T-helper 1 cell treated with Interleukin-12 subunit alpha and Interleukin-12 subunit beta and Interleukin-4 antibody, amounts not matched to agents 30 μg/mL and 1 μg/mL, for 36 hours (primary cell): ENCODE measurements at regions not wholly inside any gene's neighbourhood (a gene's known extent, or its start where the extent isn't known, plus 50 kb on each side); places are given as distances from the start of the nearest gene placed in this dataset.

Experiments used
- H3K27ac Mint-ChIP-seq: one replicate; pipeline ENCODE4 v1.8.0; 2021; ENCODE audit warnings: mild to moderate bottlenecking, mixed read lengths
- H3K27me3 Mint-ChIP-seq: one replicate; pipeline ENCODE4 v1.8.0; 2021; ENCODE audit warnings: low read depth, mixed read lengths
- H3K36me3 Mint-ChIP-seq: one replicate; pipeline ENCODE4 v1.8.0; 2021; ENCODE audit warnings: low read depth, mixed read lengths
- H3K4me1 Mint-ChIP-seq: one replicate; pipeline ENCODE4 v1.8.0; 2021; ENCODE audit warnings: low read depth, mixed read lengths
- H3K4me3 Mint-ChIP-seq: one replicate; pipeline ENCODE4 v1.8.0; 2021; ENCODE audit warnings: mild to moderate bottlenecking, moderate library complexity, mixed read lengths
- H3K9me3 Mint-ChIP-seq: one replicate; pipeline ENCODE4 v1.8.0; 2021; ENCODE audit warnings: mixed read lengths

DNA sequence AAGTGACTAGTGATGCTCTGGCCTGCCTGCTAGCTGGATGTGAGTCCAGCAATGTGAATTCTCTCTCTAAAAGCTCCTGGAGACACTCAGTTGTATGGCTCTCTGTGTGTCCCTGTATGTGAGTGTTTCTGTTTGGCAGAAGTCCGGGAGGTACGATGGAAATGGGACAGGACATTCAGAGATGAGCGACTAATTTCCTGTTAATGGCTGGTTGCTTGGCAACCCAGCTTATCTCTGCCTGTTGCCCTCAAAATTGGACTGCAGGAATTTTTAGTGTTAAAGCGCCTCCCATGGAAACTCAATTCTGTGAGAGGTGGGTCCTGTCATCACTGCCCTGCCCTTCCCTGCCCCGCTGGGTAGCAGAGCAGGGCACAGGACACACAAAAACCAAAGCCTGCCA is 136.8 kb upstream of the LRFN2 start:
- no peak overlapping the region for H3K4me3 Mint-ChIP-seq
- H3K9me3 Mint-ChIP-seq: no peaks in the 10 kb centered on the region
- no peaks in the 10 kb centered on the region for H3K36me3 Mint-ChIP-seq
- H3K4me1 Mint-ChIP-seq: peaks cover 14% of the 10 kb centered on the region
- H3K27me3 Mint-ChIP-seq: no peaks in the 10 kb centered on the region
- H3K27ac Mint-ChIP-seq: no peak overlapping the region

DNA sequence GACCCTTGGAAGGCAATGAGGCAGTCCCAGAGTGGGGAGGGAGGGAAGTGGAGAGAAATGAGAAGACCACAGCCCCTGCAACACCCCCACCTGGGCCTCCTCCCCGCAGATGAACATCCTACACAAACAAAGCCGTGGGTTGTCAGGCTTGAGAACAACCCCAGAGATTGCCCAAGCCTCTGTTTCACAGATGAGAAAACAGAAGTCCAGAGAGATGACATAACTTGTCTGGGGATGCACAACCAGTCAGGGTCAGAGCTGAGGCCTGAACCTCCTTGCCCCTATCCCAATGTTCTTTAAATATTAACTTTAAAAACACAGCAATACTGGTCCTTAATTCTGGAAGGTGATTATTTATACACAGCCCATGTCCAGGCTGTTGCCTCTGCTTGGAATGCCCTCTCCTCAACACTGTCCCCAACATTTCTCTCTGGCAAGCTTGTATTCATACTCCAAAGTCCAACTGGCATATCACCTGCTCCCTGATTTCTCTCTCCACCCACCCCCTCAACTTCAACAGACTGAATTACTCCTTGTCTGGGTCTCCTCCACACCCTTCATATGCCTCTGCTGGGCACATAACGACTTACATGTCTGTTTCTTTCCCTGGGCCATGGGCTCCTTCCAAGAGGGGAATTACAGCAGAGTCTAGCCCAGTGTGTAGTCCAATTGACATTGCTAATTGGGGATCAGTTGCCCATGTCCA is 135.5 kb upstream of the LRFN2 start:
- no peak overlapping the region for H3K4me3 Mint-ChIP-seq
- no peaks in the 10 kb centered on the region for H3K9me3 Mint-ChIP-seq
- H3K4me1 Mint-ChIP-seq: peaks cover 14% of the 10 kb centered on the region
- H3K27me3 Mint-ChIP-seq: no peaks in the 10 kb centered on the region
- H3K27ac Mint-ChIP-seq: no peak overlapping the region
- H3K36me3 Mint-ChIP-seq: no peaks in the 10 kb centered on the region

DNA sequence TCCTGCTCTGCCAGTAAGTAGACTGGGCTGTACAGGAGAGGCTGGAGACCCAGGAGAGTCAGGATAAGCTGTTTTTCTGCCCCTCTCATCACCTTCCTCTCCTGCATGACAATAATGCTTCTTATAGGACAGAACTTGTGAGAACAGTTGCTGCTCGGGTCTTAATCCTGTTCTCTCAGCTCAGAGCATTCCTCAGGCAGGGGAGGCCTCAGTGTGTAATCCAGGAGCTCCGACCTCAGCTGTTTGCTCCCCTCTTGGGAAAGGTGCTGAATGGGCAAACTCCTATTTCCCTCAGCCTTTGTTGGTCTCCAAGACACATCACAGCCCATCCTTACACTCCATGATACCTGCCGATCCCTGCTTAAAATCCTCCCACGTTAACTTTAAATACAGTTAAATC is 134.9 kb upstream of the LRFN2 start:
- Mint-ChIP-seq H3K27ac (no peak overlapping the region), H3K36me3 (no peaks in the 10 kb centered on the region)

DNA sequence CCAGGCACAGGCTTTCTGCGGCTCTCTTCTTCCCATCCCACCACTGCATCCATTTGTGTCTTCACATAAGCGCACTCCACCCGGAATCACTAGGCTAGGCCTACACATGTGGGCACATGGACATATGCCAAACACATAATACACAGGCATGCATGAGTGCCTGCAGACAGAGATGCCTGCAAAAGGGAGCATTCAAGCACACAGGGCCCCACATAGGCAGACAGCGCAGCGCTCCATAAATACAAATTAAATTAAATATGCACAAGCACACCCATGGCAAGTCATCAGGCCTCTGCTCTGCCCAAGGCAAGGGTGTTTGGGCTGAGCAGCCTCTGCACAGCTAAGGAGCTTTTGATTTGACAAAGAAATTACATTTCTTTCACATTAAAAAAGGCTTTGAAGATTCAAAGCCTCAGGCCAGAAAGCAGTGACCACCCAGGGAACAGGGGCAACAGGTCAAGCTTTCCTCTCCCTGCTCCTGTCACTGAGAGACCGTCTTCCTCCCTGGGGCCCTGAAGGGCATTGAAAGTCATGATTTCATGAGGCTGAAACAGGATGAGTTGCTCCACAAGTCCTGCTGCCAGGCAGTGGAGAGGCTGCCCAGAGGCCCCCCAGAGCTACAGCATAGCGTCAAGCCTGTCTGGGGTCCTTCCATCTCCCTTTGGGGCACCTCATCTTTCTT is 134.2 kb upstream of the LRFN2 start:
- H3K4me1 Mint-ChIP-seq: peaks cover 14% of the 10 kb centered on the region
- no peaks in the 10 kb centered on the region for H3K9me3 Mint-ChIP-seq
- H3K27ac Mint-ChIP-seq: no peak overlapping the region
- peaks cover 3% of the 10 kb centered on the region for H3K27me3 Mint-ChIP-seq
- H3K4me3 Mint-ChIP-seq: no peak overlapping the region
- no peaks in the 10 kb centered on the region for H3K36me3 Mint-ChIP-seq

More for the DNA sequence above, 134.9 kb upstream of the LRFN2 start:
- peaks cover 3% of the 10 kb centered on the region for H3K27me3 Mint-ChIP-seq
- peaks cover 14% of the 10 kb centered on the region for H3K4me1 Mint-ChIP-seq
- no peak overlapping the region for H3K4me3 Mint-ChIP-seq
- no peaks in the 10 kb centered on the region for H3K9me3 Mint-ChIP-seq

DNA sequence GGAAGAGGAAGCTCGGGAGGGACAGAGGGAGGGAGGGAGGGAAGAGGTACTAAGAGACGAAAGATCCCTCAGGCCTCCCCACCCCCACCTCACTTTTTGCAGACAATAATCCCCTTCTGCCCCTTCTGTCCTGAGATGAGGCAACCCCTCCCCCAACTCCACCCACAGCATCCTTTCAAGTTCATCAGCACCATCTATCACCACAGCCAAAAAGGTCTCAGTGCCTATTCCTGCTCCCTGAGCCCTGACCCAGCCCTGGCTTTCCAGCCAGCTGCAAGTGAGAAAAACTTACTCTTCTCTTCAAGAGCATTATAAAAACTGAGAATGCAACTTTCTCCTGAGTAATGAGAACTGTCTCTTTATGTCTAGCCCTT is 133.2 kb upstream of the LRFN2 start:
- Mint-ChIP-seq H3K4me1 (peaks cover 14% of the 10 kb centered on the region), H3K4me3 (no peak overlapping the region), H3K27me3 (peaks cover 8% of the 10 kb centered on the region), H3K9me3 (no peaks in the 10 kb centered on the region), H3K27ac (no peak overlapping the region), H3K36me3 (no peaks in the 10 kb centered on the region)

DNA sequence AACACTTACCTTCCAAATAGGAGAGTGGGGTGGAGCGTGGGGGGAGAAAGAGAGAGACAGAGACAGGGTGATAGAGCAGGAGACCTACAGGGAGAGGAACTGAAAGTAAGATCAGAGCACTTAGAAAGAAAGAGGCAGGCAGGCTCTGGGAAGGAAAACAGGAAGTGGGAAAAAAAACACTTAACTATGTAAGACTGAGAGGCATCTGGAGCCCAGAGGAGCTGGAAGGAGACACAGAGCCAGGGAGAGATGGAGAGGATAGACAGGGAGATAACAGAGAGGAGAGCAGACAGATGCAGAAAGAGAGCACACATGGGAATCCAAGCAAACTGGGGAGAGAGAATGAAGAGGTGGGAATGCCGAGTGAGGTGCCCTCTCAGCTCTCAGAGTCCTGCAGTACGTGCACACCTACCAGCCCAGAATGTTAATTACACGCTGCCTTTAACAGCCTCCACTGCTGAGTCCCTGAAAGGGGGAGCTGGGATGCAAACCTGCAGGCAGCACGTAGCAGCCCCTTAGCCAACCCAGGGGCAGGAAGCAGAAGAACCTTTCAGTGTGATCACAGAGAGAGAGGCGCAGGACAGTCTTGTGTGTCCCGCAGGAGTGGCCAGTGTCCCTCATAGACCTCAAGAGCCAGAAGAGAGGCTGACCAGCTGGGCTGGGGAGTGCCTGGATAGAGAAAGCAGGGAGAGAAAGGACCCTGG is 132.7 kb upstream of the LRFN2 start:
- Mint-ChIP-seq H3K27ac (peak overlapping the region; percentile 70), H3K27me3 (peaks cover 9% of the 10 kb centered on the region), H3K4me3 (peak overlapping the region; percentile 52), H3K9me3 (no peaks in the 10 kb centered on the region), H3K36me3 (no peaks in the 10 kb centered on the region), H3K4me1 (peaks cover 14% of the 10 kb centered on the region)

DNA sequence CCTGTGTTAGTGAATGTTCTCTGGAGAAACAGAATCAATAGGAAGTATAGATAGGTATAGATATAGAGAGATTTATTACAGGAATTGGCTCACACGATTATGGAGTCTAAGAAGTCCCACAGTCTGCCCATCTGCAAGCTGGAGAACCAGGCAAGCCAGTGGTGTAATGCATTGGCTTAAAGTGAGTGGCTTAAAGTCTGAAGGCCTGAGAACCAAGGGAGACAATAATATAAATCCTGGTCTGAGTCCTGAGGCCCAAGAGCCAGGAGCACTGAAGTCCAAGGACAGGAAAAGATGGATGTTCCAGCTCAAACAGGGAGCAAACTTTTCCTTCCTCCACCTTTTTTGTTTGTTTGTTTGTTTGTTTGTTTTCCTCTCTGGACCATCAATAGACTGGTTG is 131.2 kb upstream of the LRFN2 start:
- peaks cover 9% of the 10 kb centered on the region for H3K27me3 Mint-ChIP-seq
- H3K27ac Mint-ChIP-seq: no peak overlapping the region
- no peaks in the 10 kb centered on the region for H3K36me3 Mint-ChIP-seq
- peaks cover 14% of the 10 kb centered on the region for H3K4me1 Mint-ChIP-seq
- no peaks in the 10 kb centered on the region for H3K9me3 Mint-ChIP-seq
- H3K4me3 Mint-ChIP-seq: no peak overlapping the region

DNA sequence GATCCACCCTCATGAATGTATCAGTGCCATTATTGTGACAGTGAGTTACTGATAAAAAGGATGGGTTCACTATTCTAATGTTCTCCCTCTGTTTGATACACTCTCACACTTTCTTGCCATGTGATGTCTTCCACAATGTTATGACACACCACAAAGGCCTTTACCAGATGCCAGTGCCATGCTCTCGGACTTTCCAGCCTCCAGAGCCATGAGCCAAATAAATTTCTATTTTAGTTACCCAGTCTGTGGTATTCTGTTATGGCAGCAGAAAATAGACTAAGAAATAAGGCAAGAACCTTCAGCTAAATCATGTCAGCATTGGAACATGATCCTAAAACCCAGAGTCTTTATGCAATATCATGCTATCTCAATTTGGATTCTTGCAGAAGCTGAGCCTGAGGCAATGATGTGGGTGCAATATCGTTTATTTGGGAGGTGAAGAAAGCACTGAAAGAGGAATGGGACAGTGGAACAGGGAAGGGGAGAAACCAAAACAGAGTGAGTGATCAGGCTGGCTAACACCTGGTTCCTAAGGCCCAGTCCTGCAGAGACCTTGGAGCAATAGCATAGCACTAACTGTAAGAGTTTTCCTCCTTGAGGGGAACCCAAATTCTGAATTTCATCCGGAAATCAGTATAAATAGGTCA is 130.4 kb upstream of the LRFN2 start:
- Mint-ChIP-seq H3K4me1 (peaks cover 14% of the 10 kb centered on the region), H3K4me3 (no peak overlapping the region), H3K36me3 (no peaks in the 10 kb centered on the region)

DNA sequence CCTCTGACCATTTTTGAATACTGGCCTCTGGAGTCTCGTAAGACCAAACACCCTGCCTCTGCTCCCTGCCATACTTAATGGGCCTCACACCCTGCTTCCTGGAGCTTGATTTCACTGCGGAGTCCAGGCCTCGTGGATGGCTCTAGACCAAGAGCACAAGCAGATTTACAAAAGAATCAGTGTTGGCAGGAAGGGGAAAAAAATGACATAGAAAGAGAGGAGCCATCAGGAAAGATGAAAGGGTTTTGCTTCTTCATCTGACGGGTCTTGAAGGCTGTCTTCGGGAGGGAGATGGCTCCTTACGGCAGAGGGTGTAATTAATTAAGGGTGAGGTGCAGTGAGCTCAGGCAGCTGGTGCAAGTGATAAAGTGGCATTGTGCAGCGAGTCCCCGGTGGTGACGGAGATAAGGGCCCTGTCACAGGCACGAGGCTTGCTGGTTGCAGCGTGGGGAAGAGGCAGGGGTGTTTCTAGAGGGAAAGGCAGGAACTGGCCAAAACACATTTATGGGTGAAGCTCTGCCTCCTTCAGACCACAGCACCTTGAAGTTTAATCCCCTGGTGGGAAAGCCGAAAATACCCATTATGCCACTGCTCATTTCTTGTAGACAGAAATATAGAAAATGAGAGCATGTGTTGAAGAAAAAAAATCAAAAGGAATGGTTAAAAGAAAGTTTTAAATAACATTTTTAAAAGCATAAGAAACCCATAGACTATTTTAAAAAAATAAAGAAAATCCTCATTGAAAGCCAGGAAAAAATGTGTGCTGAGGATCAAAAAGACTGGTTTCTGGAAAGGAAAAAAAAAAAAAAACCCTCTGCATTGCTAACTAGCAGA is 128.6 kb upstream of the LRFN2 start:
- no peaks in the 10 kb centered on the region for H3K9me3 Mint-ChIP-seq

More for the DNA sequence above, 130.4 kb upstream of the LRFN2 start:
- Mint-ChIP-seq H3K27me3 (peaks cover 9% of the 10 kb centered on the region), H3K27ac (no peak overlapping the region), H3K9me3 (no peaks in the 10 kb centered on the region)

DNA sequence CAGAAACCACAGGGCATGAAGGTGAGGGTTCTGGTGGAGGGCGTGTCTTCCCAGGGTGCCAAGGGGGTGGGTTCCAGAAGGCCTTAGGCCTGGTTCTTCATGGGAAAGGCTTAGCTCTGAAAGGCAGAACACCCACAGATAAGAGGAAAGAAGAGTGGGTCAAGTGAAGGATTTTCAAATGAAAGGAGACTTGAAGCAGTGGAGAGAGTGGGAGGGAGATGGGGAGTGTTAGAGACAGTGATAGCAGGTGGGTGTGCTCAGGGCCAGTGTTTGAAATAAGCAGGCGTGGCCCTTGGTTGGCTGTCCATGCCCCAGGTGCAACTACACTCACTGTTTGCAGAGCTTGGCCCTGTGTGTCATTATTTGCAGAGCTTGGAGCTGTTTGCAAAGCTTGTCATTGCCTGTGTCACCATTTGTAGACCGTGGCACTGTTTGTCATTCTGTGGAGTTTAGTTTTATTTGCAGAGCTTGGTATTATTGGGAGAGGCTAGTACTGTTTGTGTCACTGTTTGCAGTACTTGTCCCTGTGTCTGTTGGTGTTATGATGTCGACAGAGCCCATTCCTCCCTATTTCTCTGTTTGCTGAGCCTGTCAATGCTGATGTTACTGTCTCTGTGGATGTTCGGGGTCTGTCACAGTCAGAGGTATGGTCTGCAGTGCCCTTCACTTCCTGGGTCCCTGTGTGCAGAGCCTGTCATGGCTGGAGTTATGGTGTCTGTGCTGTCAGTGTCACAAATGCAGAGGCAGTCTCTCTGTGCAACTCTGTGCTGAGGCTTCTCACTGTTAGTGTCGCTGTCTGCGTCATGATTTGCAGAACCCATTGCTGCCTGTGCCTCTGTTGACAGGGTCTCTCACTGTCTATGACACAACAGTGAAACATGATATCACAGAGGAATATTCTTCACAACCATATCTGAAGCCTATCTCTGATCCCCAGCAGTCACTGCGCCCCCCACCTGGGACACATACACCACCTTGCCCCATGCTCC is 127.7 kb upstream of the LRFN2 start:
- no peaks in the 10 kb centered on the region for H3K36me3 Mint-ChIP-seq
- H3K4me3 Mint-ChIP-seq: no peak overlapping the region
- H3K27me3 Mint-ChIP-seq: peaks cover 9% of the 10 kb centered on the region
- peaks cover 7% of the 10 kb centered on the region for H3K4me1 Mint-ChIP-seq
- H3K27ac Mint-ChIP-seq: no peak overlapping the region
- H3K9me3 Mint-ChIP-seq: no peaks in the 10 kb centered on the region

More for the DNA sequence above, 128.6 kb upstream of the LRFN2 start:
- Mint-ChIP-seq H3K4me3 (no peak overlapping the region), H3K27me3 (peaks cover 9% of the 10 kb centered on the region), H3K4me1 (peaks cover 14% of the 10 kb centered on the region), H3K36me3 (no peaks in the 10 kb centered on the region), H3K27ac (no peak overlapping the region)

DNA sequence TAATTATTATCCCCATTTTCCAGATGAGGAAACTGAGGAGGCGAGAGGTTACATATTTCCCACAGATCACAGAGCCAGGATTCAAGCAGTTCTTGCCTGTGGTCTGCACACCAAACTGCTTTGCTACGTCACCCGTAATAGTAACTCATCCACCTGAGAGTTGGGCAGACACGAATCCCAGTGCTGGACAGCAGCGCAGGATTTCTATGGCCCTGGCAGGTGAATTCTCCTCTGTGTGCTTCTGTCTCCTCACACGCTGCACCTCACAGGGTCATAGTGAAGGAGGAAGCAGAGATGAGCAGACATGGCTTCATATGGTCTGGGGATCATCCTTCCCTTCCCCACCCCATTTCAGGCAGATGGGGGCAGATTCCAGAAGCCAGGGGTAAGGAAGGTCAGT is 127.0 kb upstream of the LRFN2 start:
- Mint-ChIP-seq H3K4me1 (peaks cover 1% of the 10 kb centered on the region), H3K27me3 (peaks cover 9% of the 10 kb centered on the region), H3K27ac (no peak overlapping the region), H3K4me3 (no peak overlapping the region), H3K36me3 (no peaks in the 10 kb centered on the region), H3K9me3 (no peaks in the 10 kb centered on the region)

DNA sequence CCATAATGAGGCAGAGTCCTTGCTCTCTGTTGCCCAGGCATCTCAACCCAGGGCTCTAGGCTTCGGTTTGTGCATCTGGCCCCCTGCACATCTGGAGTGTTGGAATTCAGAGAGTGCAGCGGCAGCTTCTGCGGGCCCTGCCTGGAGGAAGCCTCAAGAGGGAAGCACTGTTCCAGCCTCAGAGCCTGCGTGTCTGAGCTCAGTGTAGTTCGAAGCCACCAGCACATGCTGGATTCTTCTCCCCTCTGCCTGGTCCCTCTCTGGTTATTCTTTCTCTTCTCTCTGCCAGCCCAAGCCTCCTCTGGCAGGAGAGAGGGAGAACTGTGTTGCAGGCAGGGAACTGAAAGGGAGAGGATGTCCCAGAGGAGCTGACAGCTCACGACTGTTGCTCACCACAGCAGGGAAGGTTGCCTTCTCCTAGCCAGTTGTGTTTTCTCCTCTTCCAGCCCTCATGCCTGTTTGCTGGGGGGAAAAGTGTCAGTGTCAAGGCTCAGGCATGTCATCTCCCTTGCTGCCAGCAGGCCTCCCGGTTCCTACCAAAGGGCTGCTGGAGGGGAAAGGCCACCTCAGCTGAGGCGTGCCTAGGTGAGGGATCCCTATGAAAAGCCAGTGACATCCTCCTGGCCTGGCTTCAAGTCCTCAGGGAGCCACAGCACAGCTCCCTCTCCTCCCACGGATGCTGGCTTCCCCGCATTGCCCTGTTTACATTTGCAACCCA is 126.0 kb upstream of the LRFN2 start:
- H3K9me3 Mint-ChIP-seq: no peaks in the 10 kb centered on the region
- no peak overlapping the region for H3K4me3 Mint-ChIP-seq
- no peaks in the 10 kb centered on the region for H3K4me1 Mint-ChIP-seq
- peaks cover 9% of the 10 kb centered on the region for H3K27me3 Mint-ChIP-seq
- no peaks in the 10 kb centered on the region for H3K36me3 Mint-ChIP-seq
- no peak overlapping the region for H3K27ac Mint-ChIP-seq
